C4-2B (cell line): ENCODE measurements at regions not wholly inside any gene's neighbourhood (a gene's known extent, or its start where the extent isn't known, plus 50 kb on each side); places are given as distances from the start of the nearest gene placed in this dataset.

Source experiments
- H3K27ac ChIP-seq: fragments of 450-650 bp; 2 replicates; pipeline ENCODE4 v1.5.1; 2017
- ZFX ChIP-seq: fragments of 450-650 bp; IDR thresholded peaks from 2 replicates; pipeline ENCODE4 v1.6.1; 2017
- TF ChIP-seq, protein P1 (sequence below): fragments of 450-650 bp; conservative IDR thresholded peaks from 2 replicates; pipeline ENCODE4 v1.5.1; 2017; ENCODE audit warnings: mild to moderate bottlenecking

DNA sequence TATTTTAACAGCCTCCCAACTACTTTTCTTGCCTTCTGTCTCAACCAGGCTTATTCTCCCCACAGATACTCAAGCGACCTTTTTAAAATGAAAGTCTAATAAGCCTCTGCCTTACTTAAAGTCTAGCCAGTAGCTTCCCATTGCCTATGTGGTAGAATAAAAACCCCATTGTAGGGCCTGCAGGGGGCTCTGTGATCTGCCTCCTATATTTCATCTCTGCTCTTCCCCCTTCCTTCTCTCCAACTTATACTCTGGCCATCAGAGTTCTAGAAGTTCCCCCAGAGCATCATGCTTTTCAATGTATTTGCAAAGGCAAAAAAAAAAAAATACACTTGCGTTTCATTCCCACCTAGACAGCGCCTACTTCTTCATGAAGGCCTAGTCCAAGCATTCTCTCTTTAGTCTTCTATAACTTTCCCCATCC, 167.7 kb upstream of the ADO start:
- no peak overlapping the region for H3K27ac ChIP-seq
- no peak for TF ChIP-seq ZFX
- TF ChIP-seq, protein P1, sequence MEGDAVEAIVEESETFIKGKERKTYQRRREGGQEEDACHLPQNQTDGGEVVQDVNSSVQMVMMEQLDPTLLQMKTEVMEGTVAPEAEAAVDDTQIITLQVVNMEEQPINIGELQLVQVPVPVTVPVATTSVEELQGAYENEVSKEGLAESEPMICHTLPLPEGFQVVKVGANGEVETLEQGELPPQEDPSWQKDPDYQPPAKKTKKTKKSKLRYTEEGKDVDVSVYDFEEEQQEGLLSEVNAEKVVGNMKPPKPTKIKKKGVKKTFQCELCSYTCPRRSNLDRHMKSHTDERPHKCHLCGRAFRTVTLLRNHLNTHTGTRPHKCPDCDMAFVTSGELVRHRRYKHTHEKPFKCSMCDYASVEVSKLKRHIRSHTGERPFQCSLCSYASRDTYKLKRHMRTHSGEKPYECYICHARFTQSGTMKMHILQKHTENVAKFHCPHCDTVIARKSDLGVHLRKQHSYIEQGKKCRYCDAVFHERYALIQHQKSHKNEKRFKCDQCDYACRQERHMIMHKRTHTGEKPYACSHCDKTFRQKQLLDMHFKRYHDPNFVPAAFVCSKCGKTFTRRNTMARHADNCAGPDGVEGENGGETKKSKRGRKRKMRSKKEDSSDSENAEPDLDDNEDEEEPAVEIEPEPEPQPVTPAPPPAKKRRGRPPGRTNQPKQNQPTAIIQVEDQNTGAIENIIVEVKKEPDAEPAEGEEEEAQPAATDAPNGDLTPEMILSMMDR = no peak

DNA sequence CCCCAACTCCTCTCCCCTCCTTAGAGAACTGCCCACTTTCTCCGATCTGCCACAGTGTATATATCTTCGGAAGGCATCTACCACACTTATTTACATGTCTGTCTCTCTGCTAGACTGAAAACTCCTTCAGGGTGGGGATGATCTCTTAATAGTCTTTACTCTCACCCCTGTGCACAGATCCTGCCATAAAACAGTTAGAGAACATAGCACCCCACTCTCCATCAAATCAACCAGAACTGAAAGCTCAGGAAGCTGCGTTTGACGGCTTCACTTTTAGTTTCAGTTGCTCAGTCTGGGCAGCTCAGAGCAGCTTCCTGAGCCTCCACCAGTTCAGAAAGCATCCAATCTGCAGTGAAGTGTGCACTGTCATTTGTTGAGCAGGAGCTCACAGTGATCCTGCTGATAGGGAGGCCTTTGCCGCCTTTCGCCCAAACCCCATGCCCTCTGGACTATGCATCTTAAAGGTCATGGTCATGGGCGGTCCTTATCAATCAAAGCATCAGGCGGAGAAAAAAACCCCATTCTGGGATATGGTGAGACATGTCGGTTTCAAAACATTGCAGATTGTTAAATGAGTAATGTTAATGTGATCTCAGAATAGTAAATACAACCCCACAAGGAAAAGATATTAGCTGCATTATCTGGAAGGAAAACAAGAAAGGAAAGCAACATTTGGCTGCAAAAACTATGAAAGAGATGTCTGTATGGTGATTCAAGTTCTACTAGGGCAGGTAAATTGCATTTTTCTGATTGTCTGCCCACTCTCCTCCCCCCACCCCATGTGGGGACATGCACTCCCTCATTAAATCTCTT, 167.1 kb upstream of the ADO start:
- TF ChIP-seq ZFX = no peak
- TF ChIP-seq, protein P1 = no peak
- no peak overlapping the region for H3K27ac ChIP-seq

DNA sequence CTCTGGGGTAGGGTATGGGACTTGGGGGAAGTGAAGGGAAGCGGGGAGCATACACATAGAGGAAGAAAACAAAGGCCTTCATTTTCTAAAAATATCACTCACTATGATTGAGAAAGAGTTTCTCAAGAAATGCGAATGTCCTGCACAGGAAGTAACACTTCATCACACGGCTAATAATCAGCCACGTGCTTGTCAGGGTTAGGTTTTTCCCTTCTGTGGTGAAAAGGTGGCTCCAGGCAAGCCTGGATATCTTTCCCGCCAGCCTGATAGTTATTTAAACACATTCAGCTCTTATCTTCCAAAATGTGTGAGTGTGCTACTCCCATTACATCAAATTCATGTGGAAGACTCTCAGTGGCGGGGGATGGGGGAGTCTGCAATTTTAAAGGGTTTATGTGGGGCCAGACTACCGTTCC, 166.4 kb upstream of the ADO start:
- H3K27ac ChIP-seq = no peak overlapping the region
- no peak for TF ChIP-seq ZFX
- TF ChIP-seq, protein P1 = no peak

DNA sequence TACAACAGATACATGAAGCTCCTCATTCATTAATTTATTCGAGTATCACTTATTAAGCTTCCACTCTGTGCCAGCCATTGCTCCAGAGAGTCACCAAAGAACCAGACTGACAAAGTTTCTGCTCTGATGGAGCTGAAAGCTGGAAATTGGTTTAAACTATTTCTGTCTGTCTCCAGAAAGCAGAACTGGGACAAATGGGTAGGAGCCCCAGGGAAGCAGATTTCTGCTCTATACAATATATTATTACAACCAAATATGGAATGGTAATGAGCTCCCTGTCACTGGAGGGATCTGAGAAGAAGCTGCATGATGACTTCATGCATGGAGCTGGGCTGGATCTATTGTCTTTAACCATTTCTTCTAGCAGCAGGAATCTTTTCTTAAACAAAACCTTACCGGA, 165.4 kb upstream of the ADO start:
- TF ChIP-seq, protein P1 = no peak
- TF ChIP-seq ZFX = no peak
- H3K27ac ChIP-seq = no peak overlapping the region

DNA sequence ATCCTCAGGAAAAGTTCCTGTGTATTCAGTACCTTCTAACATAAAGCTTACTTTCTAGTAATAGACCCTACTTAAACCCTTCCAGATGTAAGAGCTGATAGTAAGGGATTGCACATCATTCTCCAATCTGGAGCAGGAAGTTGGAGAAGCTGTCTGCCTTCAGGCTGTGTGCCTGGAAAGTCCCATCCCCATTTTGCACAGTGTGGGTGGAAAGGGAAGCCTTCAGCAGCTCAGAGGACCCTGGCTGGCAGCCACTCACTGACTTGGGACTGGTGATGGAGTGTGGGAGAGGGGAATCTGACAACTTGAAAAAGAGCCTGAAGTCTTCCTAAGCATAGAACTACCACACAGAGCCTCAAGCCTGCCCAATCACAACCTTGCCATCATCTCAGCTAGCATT, 164.1 kb upstream of the ADO start:
- no peak overlapping the region for H3K27ac ChIP-seq
- TF ChIP-seq ZFX = no peak
- TF ChIP-seq, protein P1 = no peak

DNA sequence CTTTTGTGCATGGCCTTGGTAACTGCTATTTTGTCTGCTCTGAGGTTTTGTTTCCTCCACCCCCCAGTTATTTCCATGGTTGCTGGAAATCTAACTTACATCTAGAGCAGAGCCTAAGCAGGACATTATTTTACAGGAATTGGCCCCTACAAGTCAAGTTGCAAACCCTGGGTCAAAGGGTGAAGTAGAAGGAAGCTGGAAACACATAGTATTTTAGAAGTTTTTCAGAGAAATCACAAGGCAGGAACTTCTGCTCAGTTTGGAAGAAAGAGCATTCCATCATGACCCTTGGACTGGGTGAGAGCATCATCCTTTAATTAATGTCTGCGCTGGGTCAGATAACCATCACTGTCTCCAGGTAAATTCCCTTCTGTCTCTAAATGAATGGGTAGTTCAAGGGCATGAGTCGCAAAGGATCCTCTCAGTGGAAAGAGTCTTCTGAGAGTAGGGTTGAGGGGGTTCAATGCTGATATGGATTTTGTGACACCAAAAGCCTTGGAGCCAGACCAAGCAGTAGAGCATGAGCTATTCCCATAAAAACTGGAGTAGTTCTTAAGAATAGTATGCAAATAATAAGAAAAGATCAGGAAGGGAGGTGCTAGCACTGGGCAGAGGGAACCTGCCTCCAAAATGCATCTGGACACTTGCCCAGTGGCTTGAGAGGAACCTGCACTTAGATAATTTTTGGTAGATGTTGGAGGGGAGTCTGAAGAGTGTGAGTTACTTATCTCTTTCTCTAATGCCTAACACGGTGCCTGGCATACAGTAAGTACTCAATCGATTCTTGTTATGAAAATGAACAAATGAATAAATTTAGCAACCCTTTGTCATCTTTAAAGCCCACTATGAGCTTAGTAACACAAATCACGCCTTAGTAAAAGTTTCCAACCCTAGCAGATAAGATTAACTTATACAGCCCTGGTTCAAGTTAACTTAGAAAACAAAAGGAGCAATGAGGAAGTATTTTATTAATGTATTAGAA, 160.6 kb upstream of the ADO start:
- H3K27ac ChIP-seq = no peak overlapping the region

More for the DNA sequence above, 160.6 kb upstream of the ADO start:
- TF ChIP-seq, protein P1 = no peak
- no peak for TF ChIP-seq ZFX
